Activated CD8-positive, alpha-beta memory T cell treated with anti-CD3 and anti-CD28 coated beads for 4 hours (primary cell): ENCODE measurements at regions not wholly inside any gene's neighbourhood (a gene's known extent, or its start where the extent isn't known, plus 50 kb on each side); places are given as distances from the start of the nearest gene placed in this dataset.

Experiments
- DNase-seq, 2 donors: peaks; one replicate each; pipeline ENCODE4 v3.0.0-alpha.2; 2020; ENCODE audit warnings: low read depth in 2 of 2

DNA sequence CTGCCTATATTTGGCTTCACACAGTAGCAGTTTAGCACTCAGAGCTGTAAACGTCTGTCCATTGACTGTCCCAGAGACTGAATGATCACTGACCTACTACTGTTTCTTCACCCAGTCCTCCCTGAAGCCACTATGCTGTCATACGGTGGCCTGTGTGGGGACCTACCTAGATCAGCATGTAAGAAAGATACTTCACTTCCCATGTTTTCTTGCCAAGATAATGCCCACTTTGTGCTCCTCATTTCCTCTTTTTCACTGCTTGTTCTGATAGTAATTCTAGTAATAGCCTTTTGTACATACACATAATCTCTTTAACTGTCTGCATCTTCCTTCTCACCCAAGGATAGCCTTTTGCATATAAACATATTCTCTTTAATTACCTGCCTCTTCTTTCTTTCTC is 109.9 kb upstream of the TIAM2 start:
- no peak for DNase-seq

DNA sequence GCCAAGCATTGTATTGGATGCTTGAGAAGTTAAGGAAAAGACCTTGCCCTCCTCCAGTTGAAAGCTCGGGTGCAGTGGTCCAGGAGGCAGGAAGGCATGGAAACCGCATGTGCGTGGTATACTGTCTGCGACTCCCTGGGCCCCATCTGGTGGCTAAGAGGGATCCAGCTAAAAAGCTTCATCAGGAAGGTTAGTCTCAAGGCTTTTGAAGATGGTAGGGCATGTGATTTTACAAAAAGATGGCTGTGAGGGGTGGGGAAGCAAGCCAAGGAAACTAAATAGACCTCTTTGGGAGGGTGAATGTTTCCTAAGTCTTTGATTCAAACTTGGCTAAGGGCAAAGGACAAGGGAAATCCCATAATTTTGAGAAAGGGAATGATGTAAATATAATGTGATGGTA is 109.1 kb upstream of the TIAM2 start:
- DNase-seq, result no peak

DNA sequence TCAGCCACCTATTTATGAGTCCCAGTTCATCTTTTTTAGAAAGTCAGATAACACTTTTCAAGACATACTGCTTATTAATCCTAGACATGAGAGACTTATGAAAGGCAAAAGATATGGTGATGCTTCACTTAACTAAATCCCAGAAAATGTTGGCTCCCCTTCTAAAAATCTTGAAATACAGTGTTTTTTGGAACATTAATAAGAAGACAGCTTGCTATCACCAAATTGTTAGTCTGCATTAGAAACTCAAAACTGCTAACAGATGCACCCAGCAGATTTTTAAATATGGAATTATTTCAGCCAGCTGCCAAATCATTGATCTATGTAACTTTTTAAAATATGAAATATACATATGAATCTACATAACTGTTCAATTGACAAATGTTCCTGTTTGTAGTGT is 108.6 kb upstream of the TIAM2 start:
- no peak for DNase-seq

DNA sequence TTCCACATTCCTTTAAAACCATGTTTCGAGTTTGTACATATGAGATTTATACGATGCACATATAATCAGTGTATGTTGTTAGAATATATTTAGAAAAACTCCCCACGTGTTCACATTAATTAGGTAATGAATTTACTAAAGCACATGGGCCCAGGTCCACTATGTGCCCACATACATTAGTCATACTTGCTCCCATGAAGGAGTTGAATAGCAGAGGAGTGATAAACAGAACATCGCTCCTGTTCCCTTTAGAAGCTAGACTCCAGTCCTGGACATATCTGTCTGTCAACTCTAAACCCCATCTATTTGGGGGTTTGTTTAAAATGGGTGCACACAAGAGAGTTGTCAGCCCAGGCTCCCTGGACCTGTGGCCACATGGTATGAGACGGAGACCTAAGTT is 108.1 kb upstream of the TIAM2 start:
- no peak for DNase-seq

GRCh38 chr6:154888421-154889295 is 106.5 kb upstream of the TIAM2 start:
- DNase-seq, result no peak

DNA sequence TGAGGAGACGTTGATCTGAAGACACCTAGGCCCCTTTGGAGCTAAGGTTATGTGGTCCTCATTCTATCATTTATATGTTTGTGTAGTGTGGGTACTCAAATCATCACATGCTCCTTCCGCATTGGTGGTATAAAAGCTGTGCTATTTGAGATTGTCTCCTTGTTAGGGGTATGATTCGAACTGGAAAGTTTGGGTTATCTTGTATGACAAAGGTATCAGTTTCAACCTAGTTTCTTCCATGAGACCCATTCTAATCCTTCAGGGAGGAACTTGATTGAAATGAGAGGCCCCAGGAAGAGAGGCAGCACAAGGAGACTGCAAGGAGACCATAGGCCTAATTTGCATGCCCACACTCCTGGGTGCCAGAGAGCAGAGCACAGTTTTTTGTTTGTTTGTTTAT is 104.2 kb upstream of the TIAM2 start:
- DNase-seq, result no peak

- no peak for DNase-seq
Observed at GRCh38 chr6:154891901-154892300, 103.2 kb upstream of the TIAM2 start.

DNA sequence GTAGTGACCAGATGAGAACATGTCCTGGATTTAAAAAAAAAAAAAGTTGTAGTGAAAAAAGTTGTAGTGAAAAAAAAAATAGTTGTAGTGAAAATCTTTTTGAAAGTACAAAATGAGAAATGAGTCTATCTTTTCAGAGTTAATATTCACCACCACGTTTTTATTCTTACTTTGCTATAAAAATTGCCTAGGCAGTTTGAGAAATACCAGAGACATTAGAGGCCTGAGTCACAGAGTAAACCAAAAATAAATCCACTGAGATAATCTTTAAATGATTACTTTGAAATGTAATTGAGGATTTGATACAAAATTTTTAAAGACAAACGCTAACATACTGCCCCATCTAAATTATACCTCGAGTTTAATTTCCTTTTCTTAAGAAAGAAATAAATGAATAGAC is 101.2 kb upstream of the TIAM2 start:
- no peak for DNase-seq

DNA sequence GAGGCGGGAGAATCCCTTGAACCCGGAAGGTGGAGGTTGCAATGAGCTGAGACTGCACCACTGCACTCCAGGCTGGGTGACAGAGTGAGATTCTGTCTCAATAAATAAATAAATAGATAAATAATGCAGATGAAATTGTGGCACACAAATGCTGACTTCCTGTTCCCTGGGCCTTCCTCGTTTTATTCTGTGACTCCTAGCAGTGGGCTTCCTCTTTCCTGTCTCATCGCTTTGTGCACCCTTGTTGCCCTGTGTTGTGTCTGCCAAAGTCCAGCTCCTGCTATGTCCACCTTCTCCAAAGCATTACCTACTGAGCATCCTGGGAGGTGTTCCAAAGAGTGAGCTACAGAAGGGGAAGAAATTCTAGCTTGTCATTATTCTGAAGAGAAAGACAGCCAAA is 100.2 kb upstream of the TIAM2 start:
- no peak for DNase-seq

GRCh38 chr6:154895841-154896240 is 99.3 kb upstream of the TIAM2 start:
- no peak for DNase-seq

GRCh38 chr6:154898821-154899220 is 96.3 kb upstream of the TIAM2 start:
- no peak for DNase-seq

DNA sequence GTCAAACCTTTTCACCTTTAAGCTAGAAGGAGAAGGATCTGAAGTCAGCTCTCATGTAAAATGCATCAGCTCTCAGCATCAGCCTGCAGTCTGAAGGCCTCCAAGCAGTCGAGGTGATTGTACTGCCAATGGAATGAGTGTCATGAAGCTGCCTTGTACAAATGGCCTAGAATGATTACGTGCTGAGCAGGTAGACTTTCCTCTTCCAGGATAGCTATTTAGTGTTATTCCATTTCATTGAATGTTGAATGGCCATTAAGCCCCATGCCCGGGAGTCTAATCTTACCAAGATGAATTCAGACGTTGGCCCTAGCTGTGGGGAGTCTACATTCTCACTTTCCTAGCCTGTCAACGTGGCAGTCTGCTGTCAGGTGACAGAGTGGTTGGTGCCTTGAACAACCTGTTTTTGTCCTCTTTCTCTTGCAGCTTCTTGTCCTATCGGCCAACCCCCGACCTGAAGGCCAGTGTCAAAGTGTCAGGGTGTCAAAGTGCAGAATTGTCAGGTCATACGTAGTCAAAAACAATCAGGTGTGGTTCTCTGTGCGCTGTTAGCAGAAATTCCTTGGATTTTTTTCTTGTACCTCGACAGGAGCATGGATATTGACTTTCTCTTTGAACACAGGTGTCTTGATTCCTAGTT is 95.2 kb upstream of the TIAM2 start:
- no peak for DNase-seq

- no peak for DNase-seq
Observed at GRCh38 chr6:154901876-154902552, 93.1 kb upstream of the TIAM2 start.

GRCh38 chr6:154907291-154907690 is 87.8 kb upstream of the TIAM2 start:
- DNase-seq, result no peak

DNA sequence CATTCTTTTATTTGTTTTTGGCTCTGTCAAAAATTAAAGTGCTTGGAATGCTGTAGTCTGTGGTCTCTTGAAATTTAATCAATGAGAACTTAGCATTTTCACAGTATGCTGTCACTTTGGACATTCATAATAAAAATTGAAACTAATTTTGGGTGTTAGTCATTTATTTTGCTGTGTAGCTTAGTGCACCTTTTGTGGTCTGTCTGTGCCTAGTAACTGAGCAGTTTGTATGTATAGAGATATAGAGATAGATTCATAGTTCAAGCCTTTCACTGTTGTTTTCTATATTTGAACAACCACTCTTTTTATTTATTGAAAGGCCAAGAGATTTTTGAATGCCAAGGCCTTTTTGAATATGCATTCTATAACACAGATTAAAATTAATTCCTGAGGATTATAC is 86.4 kb upstream of the TIAM2 start:
- no peak for DNase-seq

DNA sequence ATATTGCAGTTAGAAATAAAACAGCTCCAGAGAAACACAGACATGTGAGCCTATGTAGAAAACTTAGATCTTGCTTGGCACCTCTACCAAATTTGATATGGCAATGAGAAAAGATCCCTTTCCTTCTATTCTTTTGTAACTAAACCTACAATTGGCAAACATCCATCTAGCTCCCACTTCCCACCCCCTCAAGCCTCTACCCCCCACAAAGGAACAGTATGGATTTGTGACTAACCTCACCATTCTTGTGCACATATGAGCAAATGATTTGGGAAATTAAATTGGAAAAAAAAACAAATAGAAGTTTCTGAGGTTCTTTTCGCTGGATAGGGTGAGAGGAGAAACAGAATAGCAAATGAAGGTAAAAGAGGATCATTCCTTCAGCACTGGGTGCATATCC is 85.8 kb upstream of the TIAM2 start:
- no peak for DNase-seq

DNA sequence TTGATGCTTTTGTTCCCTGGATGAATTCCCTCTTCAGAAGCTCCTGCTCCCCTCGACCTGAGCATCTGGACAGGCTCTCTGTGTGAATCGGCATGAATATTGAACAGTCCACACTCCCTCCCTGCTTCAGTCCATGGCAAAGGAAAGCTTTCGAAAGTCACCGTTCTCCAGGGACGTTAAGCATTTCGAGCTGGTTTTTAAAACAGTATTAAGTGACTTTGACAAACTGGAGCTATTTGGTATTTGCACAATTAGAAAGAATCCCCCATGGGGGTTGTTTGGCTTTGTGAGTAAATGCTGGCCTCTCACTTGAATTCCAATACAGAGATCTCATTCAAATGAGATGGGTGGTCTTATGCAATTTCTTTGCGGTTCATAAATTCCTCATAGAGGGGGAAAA is 85.3 kb upstream of the TIAM2 start:
- DNase-seq, result no peak

- no peak for DNase-seq
Observed at GRCh38 chr6:154914288-154914687, 80.8 kb upstream of the TIAM2 start.

DNA sequence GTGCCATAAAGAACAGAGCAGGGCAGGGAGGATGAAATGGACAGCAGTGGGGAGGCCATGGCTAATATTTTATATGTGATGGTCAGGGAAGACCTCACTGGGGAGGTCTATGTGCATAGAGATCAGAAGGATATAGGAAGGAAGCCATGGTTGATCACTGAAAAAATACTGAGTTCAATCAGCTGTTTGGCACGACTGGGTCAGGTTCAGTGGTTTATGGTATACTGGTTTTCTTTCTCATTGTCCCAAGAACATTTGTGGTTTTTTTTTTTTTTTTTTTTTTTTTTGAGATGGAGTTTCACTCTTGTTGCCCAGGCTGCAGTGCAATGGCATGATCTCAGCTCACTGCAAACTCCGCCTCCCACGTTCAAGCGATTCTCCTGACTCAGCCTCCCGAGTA is 78.3 kb upstream of the TIAM2 start:
- no peak for DNase-seq

DNA sequence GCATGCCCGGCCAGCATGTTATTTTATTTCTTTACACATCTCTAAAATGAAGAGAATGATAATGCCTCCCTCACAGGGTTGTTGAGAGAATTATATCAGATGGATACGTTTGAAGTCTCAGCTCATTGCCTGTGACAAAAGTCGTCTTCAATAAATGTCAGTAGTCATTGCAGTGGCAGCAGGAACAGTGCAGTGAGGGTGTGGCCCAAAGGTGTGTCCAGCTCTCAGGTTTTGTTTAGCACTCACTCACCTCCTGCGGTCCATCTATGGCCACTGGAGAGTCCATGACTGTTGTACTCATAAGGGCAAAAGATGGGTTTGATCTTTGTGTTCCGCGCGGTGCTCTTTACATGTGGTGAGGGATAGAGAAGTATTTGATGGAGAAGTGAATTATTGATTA is 77.2 kb upstream of the TIAM2 start:
- DNase-seq, result no peak

DNA sequence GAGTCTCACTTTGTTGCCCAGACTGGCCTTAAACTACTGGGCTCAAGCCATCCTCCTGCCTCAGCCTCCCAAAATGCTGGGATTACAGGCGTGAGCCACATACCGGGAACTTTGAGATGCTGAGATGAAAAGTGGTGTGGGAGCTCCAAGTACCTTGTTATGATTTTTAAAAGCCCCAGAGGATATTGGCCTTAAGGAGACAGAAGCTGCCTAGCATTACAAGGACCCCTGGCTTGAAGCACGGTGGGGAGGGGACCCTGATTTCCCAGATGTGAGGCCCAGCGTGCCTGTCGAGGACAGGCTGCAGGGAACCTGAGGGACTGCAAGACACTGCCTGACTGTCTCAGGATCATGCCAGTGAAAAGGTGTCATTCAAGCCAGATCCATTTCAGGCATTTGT is 75.3 kb upstream of the TIAM2 start:
- no peak for DNase-seq

DNA sequence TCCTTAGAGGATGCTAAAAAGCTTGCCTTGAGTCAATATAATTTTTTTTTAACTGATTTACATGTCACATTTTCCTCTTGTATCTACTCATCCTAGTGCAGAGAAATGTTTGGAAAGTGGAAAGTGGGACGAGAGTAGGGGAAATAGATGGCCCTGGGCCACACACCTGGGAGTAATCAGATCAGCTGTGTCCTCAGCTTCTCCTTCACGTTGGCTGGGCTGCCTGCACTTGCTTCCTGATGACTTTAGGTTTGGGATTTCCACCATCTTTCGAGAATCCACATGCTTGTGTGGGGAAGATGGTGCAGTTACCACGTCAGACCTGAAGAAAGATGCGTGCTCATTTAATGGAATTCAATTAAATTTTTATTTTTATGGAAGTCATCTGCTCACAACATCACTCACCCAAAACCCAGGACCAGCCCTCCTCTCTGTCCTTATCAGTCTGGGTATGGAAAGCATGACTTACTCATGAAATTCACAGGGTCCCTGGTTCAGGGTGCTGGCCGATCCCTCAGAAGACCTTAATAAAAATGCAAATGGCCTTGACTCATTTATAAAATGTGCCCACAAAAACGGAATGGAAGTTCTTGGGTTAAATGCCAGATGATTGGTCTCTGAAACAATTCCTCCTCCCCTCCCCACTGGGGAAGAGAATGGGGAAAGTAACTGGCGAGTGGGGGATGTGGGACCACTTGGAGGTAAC is 74.5 kb upstream of the TIAM2 start:
- no peak for DNase-seq
